ENCODE measurements at regions not wholly inside any gene's neighbourhood (a gene's known extent, or its start where the extent isn't known, plus 50 kb on each side); places are given as distances from the start of the nearest gene placed in this dataset.

GRCh38 chr12:93106910-93107309 is 177.8 kb upstream of the EEA1 start:
- DNase-seq, result no peak

GRCh38 chr12:93107514-93108312 is 178.6 kb upstream of the EEA1 start:
- no peak for DNase-seq

- no peak for DNase-seq
These were observed 179.9 kb upstream of the EEA1 start for GRCh38 chr12:93108985-93109384.

DNA sequence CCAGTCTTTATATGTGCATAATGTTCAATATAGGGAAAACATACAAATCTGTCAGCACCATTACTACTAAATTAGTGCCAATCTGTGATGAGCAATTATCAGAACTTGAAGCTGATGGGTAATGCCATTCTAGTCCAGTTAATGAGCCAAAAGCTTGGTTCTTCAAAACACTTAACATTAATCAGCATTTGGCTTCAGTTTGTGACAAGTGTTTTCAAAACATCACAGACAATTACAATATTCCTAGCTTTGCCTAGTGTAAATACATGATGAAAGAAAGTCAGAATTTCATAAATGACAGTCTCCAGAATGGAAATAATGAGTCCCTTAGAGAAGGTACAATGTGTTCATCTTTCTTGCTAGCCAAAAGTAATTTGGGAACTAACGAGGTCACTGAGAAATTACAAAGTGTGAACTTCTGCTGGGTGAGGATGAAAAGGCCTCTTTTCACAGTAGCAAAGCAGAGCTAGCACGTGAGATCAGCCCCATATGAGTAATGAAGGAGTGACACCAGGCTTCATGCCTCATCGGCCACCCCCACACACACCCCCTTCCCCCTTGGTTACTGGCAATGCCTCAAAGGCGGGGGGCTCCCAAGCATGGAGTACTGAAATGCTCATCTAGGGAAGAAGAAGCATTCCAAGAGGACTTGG is 180.6 kb upstream of the EEA1 start:
- DNase-seq, result peak; percentile 96

- DNase-seq, result no peak
These were observed 182.7 kb upstream of the EEA1 start for GRCh38 chr12:93111773-93112172.

DNA sequence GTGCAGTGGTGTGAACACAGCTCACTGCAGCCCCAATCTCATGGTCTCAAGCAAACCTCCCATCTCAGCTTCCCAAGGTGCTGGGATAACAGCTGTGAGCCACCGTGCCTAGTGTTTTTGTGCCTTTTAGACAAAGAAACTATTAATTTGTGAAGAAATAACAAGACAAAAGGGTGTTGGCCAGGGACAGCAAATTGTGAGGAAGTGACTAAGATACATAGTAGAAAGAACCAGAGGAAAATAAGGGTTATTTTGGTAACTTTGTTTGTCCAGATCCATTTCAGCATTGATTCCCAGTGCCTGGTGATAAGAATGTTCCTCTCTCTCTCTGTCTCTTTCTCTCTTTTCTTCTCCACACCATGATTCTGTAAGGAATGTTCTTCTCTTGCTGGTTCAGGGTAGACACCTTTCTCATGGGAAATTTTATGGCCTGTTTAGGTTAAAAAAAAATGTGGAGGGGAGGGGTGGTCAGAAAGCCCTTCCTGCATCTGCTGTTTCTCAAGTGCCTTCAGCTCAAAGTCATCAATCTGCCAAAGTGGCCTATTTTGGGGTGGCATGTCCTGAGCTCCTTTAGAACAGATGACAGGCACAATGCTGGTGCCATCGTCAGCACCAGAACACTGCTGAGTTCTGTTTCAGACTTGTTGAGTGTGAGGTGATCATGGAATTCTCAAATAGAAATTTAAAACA is 184.4 kb upstream of the EEA1 start:
- no peak for DNase-seq

DNA sequence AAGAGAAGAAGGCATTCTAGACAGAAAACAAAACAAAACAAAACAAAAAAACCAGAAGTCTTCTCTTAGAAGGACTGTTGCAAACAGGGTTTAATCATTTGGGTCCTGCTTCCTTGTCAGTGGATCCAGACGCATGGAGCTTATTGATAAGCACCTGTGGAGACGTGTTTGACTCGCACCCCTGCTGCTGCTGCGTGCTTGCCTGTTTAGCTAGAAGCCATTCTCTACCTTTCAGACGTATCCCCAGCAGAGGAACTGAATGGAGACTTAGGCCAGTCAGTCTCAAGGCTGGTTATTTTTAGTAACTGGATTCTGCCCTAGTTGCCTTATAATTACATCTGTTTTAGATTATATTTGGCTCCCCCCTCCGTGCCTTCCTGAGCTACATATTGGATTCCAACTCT is 186.1 kb upstream of the EEA1 start:
- no peak for DNase-seq

DNA sequence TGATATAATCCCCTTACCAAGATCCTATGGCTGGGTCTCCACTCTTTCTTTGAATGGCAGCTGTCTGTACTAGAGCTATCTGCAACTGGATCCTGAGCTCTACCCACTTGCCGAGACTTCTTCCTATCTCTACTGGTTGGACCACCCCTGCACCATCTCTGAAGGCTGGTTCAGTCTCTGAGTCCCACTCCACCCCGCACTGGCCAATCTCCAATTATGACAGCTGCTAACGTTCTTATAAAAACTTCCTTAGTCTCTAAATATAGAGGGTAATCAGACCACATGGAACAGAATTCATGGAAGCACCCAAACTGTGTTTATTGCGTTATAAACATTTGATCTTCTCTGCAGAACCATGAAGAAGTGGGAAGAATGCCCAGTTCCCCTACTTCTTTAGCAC is 186.6 kb upstream of the EEA1 start:
- no peak for DNase-seq

GRCh38 chr12:93116632-93117031 is 187.5 kb upstream of the EEA1 start:
- DNase-seq, result no peak

GRCh38 chr12:93121729-93122488 is 192.8 kb upstream of the EEA1 start:
- DNase-seq, result no peak

GRCh38 chr12:93122569-93123091 is 193.5 kb upstream of the EEA1 start:
- no peak for DNase-seq

DNA sequence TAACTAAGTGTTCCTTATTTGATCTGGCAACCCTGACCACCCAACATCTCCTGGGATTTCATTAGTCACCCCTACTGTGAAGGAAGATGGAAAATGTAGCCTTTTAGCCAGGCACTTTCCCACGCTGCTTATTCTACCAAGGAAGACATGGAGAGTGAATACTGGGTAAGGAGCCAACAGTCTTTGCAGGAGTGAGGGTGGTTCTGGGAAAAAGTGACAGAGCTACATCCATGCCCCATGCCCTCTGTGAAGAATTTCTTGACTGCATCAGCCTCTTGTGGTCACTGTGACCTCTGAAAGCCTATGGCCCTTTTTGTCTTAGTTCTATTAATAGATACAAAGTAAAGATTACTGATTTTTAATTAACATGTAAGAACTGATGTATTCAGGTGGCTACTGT is 196.0 kb upstream of the EEA1 start:
- DNase-seq, result no peak

DNA sequence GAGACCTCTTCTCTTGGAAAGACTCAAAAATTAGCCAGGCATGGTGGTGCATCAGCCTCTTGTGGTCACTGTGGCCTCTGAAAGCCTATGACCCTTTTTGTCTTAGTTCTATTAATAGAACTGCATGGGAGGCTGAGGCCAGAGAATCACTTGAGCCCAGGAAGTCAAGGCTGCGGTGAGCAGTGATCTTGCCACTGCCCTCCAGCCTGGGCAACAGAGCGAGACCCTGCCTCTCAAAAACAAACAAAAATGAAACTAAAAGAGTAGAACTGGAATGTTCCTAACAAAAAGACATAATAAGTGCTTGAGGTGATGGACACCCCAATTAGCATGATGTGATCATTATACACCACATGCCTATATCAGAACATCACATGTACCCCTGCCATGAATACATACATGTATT is 197.0 kb upstream of the EEA1 start:
- no peak for DNase-seq

- DNase-seq, result no peak
These were observed 198.0 kb upstream of the EEA1 start for GRCh38 chr12:93127107-93127560.

DNA sequence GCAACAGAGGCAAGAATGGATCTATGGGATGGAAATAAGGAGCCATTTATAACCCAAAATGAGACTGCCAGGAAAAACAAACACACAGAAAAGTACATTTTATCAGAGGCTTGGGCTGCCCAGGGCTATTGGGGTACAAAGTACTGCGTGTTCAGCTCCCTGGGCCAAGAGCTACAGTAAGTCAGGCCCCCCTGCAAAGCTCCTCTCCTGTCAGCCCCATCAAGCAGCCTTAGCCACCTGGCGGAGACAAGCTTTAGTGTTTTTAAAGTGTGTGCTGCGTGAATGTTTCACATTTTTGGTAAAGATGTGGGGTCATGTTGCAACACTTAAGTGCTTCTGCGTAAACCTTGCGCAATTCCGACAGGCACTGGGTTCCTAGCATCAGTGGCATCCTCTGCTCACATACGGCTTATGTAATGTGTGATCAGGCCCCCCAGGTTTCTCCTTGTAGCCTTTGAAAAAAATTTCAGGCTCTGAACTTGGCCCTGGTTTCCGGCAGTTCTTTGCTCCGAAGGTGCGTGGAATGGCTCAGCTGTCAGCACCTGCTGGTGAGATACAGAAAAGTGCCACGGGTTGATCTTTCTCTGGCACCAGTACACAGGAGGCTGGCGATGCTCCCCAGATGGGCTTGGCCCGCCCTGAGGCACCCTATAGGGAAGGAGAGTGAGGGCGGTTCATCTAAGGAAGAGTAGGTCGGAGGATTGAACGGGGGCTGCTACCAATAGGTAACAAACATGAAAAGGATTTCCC is 198.7 kb upstream of the EEA1 start:
- peak; percentile 98 for DNase-seq

- DNase-seq, result peak; percentile 98
These were observed 199.2 kb upstream of the EEA1 start for GRCh38 chr12:93128332-93128707.

DNA sequence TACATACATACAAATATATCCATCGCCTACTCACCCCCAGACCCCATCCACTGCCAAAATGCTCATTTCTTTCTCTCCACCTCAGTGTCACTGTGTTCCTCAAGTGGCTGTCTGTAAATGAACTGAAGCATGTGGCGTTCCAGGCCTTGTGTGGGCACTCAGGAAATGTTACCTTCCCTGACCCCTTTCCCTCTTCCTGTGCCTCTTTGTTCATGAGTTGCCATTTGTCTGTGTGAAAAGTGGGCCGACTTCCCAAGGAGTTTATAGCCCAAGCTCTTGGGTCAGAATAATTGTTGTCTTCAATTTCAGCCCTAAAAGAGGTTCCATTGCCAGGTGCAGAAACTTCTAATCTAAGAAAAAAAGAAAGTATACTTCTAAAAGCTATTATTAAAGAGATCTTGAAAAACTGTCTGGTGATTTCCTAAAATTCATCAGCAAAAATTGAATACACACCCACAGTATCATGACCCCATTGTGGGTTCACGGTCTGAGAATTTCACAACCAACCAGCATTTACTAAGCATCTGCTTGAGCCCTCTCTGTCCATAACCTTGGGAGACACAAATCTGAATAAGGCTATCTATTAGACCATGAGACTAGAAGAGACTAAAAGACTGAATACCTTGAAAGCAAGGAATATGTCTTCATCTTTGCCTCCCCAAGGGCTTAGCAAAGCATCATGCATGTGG is 201.4 kb upstream of the EEA1 start:
- DNase-seq, result no peak

DNA sequence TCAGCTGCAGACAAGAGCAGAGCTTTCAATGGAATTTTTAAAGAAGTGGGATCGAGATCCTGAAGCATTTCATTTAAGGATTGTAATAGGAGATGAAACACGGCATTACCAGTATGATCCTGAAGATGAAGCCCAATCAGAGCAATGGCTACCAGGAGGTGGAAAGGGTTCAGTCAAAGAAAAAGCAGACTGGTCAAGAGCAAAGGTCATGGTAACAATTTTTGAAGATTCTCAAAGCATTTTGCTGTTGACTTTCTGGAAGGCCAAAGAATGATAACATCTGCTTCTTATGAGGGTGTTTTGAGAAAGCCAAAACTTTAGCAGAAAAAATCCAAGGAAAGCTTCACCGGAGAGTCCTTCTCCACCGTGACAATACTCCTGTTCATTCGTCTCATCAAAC is 204.3 kb upstream of the EEA1 start:
- DNase-seq, result no peak

DNA sequence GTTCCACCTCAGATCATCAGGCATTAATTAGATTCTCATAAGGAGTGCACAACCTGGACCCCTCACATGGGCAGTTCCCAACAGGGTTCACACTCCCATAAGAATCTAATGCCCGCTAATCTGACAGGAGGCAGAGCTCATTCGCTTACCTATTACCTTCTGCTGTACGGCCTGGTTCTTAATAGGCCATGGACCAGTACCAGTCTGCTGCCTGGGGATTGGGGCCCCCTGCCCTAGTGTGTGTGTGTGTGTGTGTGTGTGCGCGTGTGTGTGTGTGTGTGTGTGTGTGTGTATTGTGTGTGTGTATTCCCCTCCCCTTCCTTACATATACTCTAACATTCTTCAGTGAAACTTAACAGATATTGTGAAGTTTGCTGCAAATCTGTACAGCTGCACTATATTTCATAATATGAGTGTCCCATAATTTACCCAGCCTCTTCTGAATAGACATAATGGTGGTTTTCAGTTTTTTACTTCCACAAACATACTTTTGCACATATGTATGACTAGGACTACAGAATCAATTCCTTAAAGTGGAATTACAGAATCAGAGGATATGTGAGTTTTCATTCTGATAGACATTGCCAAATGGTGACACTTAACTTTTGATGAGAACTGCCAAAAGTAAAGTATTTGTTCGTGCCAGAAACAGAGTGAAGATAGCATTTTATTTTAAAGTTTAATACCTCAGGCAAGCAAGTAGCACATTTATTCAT is 205.2 kb upstream of the EEA1 start:
- DNase-seq, result no peak

GRCh38 chr12:93134893-93135285 is 205.8 kb upstream of the EEA1 start:
- no peak for DNase-seq
